ENCODE measurements at regions not wholly inside any gene's neighbourhood (a gene's known extent, or its start where the extent isn't known, plus 50 kb on each side); places are given as distances from the start of the nearest gene placed in this dataset.
"Not testable (repeated sequence)": the region's sequence is repeated elsewhere in the genome, so short reads cannot be mapped to it uniquely, and the experiment has no call there.

DNA sequence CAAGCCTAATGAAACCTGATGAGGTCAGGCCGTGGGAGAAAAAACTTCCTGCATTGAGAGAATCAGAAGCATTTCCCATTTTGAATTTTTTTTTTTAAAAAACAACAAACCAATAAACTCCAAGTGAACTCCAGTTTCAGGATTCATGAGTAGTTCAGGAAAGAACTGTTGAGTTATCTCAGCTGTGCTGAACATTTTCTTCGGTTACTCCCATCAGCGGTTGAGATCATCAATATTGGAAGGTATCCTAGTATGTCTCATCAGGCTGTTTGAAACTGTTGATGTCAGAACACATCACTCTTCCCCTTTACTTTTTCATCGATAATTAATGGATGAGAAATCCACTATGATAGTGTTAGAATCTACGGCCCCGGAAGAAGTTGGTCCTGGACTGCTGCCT, 82.4 kb upstream of the ADGRG2 start:
- Mint-ChIP-seq H3K4me3 (no peak overlapping the region), H3K9me3 (peaks cover 25% of the 10 kb centered on the region), H3K36me3 (no peaks in the 10 kb centered on the region), H3K27me3 (ENCODE audit: low read depth) (peaks cover 10% of the 10 kb centered on the region), H3K27ac (no peak overlapping the region), H3K4me1 (no peaks in the 10 kb centered on the region)
- no peak for DNase-seq (ENCODE audit: low spot score in 2 of 2, unreplicated experiment in 2 of 2)
- TF ChIP-seq, protein P1, sequence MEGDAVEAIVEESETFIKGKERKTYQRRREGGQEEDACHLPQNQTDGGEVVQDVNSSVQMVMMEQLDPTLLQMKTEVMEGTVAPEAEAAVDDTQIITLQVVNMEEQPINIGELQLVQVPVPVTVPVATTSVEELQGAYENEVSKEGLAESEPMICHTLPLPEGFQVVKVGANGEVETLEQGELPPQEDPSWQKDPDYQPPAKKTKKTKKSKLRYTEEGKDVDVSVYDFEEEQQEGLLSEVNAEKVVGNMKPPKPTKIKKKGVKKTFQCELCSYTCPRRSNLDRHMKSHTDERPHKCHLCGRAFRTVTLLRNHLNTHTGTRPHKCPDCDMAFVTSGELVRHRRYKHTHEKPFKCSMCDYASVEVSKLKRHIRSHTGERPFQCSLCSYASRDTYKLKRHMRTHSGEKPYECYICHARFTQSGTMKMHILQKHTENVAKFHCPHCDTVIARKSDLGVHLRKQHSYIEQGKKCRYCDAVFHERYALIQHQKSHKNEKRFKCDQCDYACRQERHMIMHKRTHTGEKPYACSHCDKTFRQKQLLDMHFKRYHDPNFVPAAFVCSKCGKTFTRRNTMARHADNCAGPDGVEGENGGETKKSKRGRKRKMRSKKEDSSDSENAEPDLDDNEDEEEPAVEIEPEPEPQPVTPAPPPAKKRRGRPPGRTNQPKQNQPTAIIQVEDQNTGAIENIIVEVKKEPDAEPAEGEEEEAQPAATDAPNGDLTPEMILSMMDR (IDR thresholded peaks at IDR 0.05; ENCODE audit: unreplicated experiment): no peak

DNA sequence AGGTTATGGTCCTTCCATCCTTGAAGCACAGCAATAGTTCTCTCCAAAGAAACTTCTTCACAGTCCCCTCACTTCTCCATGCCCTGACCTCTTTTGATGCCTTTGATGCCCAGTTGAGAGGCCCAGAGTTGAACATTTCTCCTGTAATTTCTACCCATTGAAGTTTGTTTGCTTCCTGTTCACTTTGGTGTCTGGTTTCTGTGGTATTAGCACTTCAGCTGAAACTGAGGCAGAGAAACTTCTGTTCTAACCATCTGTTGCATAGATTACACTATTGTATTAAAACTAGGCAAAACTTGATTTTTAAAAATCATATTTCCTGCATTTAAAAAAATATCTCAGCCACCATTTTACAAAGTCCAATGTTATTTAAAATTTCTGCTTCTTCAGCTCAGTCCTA, 89.8 kb upstream of the ADGRG2 start:
- DNase-seq (ENCODE audit: low spot score in 2 of 2, unreplicated experiment in 2 of 2): no peak
- peaks cover 12% of the 10 kb centered on the region for H3K4me1 Mint-ChIP-seq
- no peaks in the 10 kb centered on the region for H3K36me3 Mint-ChIP-seq
- no peak overlapping the region for H3K4me3 Mint-ChIP-seq
- TF ChIP-seq, protein P1 (IDR thresholded peaks at IDR 0.05; ENCODE audit: unreplicated experiment): no peak
- no peak overlapping the region for H3K27ac Mint-ChIP-seq
- H3K27me3 Mint-ChIP-seq (ENCODE audit: low read depth): peaks cover 16% of the 10 kb centered on the region
- H3K9me3 Mint-ChIP-seq: peaks cover 29% of the 10 kb centered on the region

DNA sequence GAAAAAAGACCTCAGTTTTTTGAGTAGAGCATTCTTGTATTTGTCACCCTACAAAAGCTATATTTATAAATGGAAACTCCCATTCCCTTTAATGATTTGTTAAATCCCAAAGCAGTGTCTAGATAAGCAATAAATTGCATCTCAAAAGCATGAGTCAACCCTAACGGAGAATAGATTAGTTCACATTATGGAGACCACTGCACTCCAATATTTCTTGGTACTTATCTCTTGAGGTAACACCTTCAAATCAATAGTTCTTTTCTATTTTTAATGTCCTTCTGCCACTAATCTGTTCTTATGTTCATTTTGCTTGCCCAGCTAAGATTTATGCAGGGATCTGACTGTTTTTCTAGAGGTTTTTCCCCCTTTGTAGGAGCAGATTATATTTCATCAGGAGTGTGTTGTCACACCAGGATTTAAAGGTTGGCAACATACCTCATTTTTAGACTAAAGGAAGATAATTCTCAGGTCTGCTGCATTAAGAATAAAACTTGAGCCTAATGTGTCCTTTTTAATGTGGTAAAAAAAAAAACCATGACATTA, 91.4 kb upstream of the ADGRG2 start:
- Mint-ChIP-seq H3K27me3 (ENCODE audit: low read depth) (peaks cover 21% of the 10 kb centered on the region), H3K9me3 (peaks cover 32% of the 10 kb centered on the region), H3K36me3 (no peaks in the 10 kb centered on the region)

DNA sequence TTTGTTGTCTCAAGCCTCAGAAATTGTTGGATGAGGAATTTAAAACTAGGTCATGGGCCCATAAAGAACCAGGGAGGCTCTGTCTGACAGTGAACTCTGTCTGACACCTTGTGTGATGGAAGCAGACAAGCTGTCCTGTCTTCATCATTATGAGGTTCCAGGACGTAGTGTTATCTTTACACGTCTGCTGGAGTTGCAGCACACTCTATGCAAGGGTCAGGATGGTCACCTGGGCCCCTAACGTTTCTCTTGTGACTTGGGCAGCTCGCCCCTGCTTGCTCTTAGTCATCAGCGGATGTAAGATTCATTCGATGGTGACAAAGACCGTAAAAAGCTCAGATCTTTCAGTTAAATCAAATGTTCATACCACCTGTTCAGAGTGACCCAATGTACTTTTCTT, 92.0 kb upstream of the ADGRG2 start:
- Mint-ChIP-seq H3K27me3 (ENCODE audit: low read depth) (peaks cover 21% of the 10 kb centered on the region), H3K4me3 (no peak overlapping the region), H3K9me3 (peaks cover 30% of the 10 kb centered on the region), H3K27ac (no peak overlapping the region), H3K4me1 (peaks cover 12% of the 10 kb centered on the region), H3K36me3 (no peaks in the 10 kb centered on the region)
- TF ChIP-seq, protein P1 (IDR thresholded peaks at IDR 0.05; ENCODE audit: unreplicated experiment): no peak
- DNase-seq (ENCODE audit: low spot score in 2 of 2, unreplicated experiment in 2 of 2): no peak

More for the DNA sequence above, 91.4 kb upstream of the ADGRG2 start:
- DNase-seq (ENCODE audit: low spot score in 2 of 2, unreplicated experiment in 2 of 2): no peak
- no peak overlapping the region for H3K27ac Mint-ChIP-seq
- TF ChIP-seq, protein P1 (IDR thresholded peaks at IDR 0.05; ENCODE audit: unreplicated experiment): no peak
- peaks cover 12% of the 10 kb centered on the region for H3K4me1 Mint-ChIP-seq
- no peak overlapping the region for H3K4me3 Mint-ChIP-seq

DNA sequence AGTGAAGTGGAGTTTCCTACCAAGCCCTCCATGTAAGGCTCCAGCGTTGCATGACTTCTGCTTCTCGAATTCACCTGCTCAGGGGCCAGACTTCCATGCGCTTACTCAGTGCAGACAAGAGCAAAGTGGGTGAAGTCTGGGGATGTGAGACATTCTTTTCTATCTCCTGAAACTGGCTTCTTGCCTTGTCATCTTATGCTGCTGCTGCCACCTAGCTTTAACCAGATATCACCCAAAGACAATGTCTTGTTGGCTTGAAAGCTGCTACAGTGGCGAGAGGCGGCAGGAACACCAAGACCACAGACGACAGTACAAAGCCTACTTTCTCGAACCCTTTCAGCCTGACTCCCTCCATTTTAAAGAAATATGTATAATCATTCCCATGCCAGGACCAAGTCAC, 103.6 kb upstream of the ADGRG2 start:
- H3K27me3 Mint-ChIP-seq (ENCODE audit: low read depth): no peaks in the 10 kb centered on the region
- H3K27ac Mint-ChIP-seq: no peak overlapping the region
- DNase-seq (ENCODE audit: low spot score in 2 of 2, unreplicated experiment in 2 of 2): no peak
- H3K4me3 Mint-ChIP-seq: no peak overlapping the region
- H3K36me3 Mint-ChIP-seq: no peaks in the 10 kb centered on the region
- H3K4me1 Mint-ChIP-seq: no peaks in the 10 kb centered on the region
- TF ChIP-seq, protein P1 (IDR thresholded peaks at IDR 0.05; ENCODE audit: unreplicated experiment): no peak
- H3K9me3 Mint-ChIP-seq: peaks cover 20% of the 10 kb centered on the region

DNA sequence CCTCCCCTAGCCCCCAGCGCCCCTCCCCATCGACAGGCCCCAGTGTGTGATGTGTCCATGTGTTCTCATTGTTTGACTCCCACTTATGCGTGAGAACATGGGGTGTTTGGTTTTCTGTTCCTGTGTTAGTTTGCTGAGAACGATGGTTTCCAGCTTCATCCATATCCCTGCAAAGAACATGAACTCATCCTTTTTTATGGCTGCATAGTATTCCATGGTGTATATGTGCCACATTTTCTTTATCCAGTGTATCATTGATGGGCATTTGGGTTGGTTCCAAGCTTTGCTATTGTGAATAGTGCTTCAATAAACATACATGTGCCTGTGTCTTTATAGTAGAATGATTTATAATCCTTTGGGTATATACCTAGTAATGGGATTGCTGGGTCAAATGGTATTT, 107.6 kb upstream of the ADGRG2 start:
- not testable (repeated sequence) for H3K36me3 Mint-ChIP-seq; H3K4me3 Mint-ChIP-seq; H3K27me3 Mint-ChIP-seq (ENCODE audit: low read depth); H3K27ac Mint-ChIP-seq; H3K4me1 Mint-ChIP-seq; DNase-seq (ENCODE audit: low spot score in 2 of 2, unreplicated experiment in 2 of 2)
- H3K9me3 Mint-ChIP-seq: peaks cover 20% of the 10 kb centered on the region

Measured in mesothelial cell of epicardium (in vitro differentiated cells).